ENCODE measurements at regions not wholly inside any gene's neighbourhood (a gene's known extent, or its start where the extent isn't known, plus 50 kb on each side); places are given as distances from the start of the nearest gene placed in this dataset.

DNA sequence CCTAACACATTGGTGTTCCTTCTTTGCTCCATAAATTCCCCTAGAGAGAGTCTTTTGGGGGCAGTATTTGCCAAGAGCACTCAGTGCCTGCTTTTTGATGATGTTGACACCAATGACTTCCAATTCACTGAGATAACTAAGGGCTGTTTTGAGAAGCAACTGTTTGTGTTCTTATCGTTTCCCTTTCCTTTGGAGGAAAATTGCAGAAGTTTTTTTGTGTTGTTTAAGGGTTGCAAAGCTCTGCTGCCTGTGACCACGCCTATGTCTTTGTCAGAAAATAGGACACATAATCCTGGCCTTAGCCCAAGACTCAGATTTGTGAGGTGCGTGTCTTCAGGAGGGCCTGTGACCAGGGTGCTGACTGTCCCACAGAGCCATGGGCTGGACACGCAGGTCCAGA, 99.6 kb downstream of the FAM43A start:
- H3K4me3 ChIP-seq (ENCODE audit: low read depth, low read length), result no peak overlapping the region
- no peak for DNase-seq (ENCODE audit: low read depth)
- TF ChIP-seq, protein P1, sequence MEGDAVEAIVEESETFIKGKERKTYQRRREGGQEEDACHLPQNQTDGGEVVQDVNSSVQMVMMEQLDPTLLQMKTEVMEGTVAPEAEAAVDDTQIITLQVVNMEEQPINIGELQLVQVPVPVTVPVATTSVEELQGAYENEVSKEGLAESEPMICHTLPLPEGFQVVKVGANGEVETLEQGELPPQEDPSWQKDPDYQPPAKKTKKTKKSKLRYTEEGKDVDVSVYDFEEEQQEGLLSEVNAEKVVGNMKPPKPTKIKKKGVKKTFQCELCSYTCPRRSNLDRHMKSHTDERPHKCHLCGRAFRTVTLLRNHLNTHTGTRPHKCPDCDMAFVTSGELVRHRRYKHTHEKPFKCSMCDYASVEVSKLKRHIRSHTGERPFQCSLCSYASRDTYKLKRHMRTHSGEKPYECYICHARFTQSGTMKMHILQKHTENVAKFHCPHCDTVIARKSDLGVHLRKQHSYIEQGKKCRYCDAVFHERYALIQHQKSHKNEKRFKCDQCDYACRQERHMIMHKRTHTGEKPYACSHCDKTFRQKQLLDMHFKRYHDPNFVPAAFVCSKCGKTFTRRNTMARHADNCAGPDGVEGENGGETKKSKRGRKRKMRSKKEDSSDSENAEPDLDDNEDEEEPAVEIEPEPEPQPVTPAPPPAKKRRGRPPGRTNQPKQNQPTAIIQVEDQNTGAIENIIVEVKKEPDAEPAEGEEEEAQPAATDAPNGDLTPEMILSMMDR (IDR thresholded peaks at IDR 0.05; ENCODE audit: insufficient read depth, low read length), result no peak

- TF ChIP-seq, protein P1 (IDR thresholded peaks at IDR 0.05; ENCODE audit: insufficient read depth, low read length), result no peak
- DNase-seq (ENCODE audit: low read depth), result no peak
- H3K4me3 ChIP-seq (ENCODE audit: low read depth, low read length), result no peak overlapping the region
Observed at GRCh38 chr3:194787072-194787471, 101.4 kb downstream of the FAM43A start.

GRCh38 chr3:194787650-194788049, 102.0 kb downstream of the FAM43A start:
- DNase-seq (ENCODE audit: low read depth), result no peak
- TF ChIP-seq, protein P1 (IDR thresholded peaks at IDR 0.05; ENCODE audit: insufficient read depth, low read length), result no peak
- no peak overlapping the region for H3K4me3 ChIP-seq (ENCODE audit: low read depth, low read length)

DNA sequence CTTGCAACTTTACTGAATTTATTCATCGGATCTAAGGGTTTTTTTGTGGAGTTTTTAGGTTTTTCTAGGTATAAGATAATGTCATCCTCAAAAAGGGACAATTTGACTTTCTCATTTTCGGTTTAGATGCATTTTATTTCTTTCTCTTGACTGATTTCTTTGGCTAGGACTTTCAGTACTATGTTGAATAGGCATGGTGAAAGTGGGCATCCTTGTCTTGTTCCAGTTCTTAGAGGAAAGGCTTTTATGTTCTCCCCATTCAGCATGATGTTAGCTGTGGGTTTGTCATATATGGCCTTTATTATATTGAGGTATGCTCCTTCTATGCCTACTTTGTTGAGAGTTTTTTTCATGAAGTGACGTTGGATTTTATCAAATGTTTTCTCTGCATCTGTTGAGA, 106.7 kb downstream of the FAM43A start:
- H3K4me3 ChIP-seq (ENCODE audit: low read depth, low read length), result no peak overlapping the region
- no peak for DNase-seq (ENCODE audit: low read depth)
- TF ChIP-seq, protein P1 (IDR thresholded peaks at IDR 0.05; ENCODE audit: insufficient read depth, low read length), result no peak

GRCh38 chr3:194797555-194798250, 112.0 kb downstream of the FAM43A start:
- TF ChIP-seq, protein P1 (IDR thresholded peaks at IDR 0.05; ENCODE audit: insufficient read depth, low read length), result no peak
- no peak for DNase-seq (ENCODE audit: low read depth)
- H3K4me3 ChIP-seq (ENCODE audit: low read depth, low read length), result no peak overlapping the region

DNA sequence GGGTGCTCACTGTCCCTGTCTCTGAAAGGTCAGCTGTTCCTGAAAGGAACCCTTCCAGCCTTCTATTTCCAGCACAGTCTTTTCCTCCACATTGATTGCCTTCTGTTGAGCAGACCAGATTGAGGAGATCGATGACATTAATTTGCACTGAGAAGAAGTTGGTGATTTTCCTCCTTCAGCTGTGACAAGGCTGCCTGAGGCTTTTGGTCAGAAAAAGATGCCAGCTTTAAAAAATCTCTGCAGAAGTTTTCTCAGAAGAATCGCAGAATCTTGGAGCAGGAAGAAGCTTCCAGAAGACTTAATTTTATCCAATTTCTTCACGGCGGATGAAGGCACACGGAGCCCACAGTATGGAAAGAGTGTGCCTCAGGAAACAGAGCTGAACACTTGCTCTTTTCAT, 112.8 kb downstream of the FAM43A start:
- H3K4me3 ChIP-seq (ENCODE audit: low read depth, low read length), result no peak overlapping the region
- TF ChIP-seq, protein P1 (IDR thresholded peaks at IDR 0.05; ENCODE audit: insufficient read depth, low read length), result no peak
- no peak for DNase-seq (ENCODE audit: low read depth)

DNA sequence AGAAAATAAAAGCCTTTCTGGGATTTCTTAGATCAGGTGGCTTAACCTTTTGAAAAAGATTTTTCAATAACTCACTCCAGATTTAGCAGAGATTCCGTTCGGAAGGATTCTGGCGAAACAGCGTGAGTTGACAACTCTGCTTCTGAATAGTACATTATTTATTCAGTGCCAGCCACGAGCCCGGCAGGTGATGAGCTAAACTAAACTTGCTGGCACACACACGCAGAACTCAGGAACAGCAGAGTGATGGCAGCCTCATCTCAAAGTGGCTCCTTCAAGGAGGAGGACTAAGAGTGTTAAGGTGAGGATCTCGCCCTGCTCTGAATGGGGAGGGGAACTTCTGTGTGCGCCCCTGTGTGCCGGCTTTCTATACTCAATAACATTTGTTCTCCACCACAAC, 114.3 kb downstream of the FAM43A start:
- TF ChIP-seq, protein P1 (IDR thresholded peaks at IDR 0.05; ENCODE audit: insufficient read depth, low read length), result no peak
- no peak overlapping the region for H3K4me3 ChIP-seq (ENCODE audit: low read depth, low read length)
- no peak for DNase-seq (ENCODE audit: low read depth)
